HG03521 (cell line): ENCODE measurements at regions not wholly inside any gene's neighbourhood (a gene's known extent, or its start where the extent isn't known, plus 50 kb on each side); places are given as distances from the start of the nearest gene placed in this dataset.
"Not testable (repeated sequence)": the region's sequence is repeated elsewhere in the genome, so short reads cannot be mapped to it uniquely, and the experiment has no call there.

Source experiments
- ATAC-seq: cut with Tn5 transposase; IDR thresholded peaks from one replicate; pipeline ENCODE4 v1.9.1; 2021; ENCODE audit warnings: mild to moderate bottlenecking, moderate library complexity; ENCODE audit not compliant: unreplicated experiment

DNA sequence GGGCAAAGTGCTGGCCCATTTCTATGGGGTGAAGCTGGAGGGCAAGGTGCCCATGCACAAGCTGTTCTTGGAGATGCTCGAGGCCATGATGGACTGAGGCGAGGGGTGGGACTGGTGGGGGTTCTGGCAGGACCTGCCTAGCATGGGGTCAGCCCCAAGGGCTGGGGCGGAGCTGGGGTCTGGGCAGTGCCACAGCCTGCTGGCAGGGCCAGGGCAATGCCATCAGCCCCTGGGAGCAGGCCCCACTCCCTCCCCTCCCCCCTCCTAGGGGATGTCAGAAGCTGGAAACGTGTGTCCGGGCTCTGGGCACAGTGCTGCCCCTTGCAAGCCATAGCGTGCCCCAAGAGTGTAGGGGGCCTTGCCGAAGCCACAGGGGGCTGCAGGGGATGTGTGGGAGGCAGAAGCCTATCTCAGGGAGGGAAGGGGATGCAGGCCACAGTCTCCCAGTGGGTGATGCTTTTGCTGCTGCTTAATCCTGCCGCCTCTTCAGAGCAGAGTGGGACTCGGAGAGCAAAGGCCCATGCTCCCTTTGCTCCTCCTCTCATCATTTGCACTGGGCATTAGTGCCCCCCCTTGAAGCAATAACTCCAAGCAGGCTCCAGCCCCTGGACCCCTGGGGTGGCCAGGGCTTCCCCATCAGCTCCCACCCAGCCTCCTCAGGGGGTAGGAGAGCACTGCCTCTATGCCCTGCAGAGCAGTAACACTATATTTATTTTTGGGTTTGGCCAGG, 85.2 kb downstream of the MRPL57 start:
- ATAC-seq, result not testable (repeated sequence)

DNA sequence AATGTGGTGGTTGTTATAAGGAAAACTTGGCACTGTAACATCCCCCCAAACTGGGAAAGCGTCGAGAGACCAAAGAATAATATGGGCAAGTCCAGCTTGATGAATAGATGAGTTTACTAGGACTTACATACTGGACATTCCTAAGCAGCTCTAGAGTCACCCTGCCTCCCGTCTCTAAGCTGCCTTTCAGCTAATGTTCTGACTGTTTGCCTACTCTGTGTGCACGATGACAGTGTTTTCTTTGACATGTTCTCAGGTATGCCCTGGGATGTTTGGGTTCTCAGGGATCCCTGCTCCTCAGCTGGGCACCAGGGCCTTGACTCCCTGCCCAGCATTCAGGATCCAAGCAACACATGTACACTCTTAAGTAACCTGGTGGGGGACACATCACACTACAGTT, 87.5 kb downstream of the MRPL57 start:
- ATAC-seq, result not testable (repeated sequence)

DNA sequence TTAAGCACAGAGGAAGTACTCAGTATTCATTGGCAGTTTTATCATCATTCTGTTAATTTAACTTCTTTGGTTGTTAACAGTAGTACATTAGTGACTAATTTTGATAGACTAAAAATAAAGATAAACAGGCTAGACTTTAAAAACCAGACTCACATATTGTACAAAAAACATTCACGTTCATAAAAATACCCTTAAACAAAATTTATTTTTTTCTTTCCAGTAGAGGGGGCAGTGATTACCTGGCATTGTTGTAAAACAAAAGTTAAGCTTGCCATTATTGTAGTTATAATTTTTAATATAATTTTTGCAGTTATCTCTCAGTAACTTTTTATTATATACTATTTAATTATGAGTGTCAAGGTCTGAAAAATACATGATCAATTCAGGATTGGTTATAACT, 92.0 kb downstream of the MRPL57 start:
- not testable (repeated sequence) for ATAC-seq

DNA sequence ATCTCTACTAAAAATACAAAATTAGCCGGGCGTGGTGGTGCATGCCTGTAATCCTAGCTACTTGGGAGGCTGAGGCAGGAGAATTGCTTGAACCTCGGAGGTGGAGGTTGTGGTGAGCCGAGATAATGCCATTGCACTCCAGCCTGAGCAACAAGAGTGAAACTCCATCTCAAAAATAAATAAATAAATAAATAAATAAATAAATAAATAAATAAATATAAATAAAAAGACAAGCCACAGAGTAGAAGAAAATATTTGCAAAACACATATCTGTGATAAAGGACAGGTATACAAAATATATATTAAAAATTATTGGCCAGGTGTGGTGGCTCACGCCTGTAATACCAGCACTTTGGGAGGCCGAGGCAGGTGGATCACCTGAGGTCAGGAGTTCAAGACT, 96.0 kb downstream of the MRPL57 start:
- not testable (repeated sequence) for ATAC-seq

DNA sequence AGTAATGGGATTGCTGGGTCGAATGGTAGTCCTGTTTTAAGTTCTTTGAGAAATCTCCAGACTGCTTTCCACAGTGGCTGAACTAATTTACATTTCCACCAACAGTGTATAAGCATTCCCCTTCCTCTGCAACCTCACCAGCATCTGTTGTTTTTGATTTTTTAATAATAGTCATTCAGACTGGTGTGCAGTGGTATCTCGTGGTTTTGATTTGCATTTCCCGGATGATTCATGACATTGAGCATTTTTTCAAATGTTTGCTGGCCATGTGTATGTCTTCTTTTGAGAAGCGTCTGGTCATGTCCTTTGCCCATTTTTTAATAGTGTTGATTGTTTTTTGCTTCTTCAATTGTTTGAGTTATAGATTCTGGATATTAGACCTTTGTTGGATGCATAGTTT, 98.0 kb downstream of the MRPL57 start:
- not testable (repeated sequence) for ATAC-seq

DNA sequence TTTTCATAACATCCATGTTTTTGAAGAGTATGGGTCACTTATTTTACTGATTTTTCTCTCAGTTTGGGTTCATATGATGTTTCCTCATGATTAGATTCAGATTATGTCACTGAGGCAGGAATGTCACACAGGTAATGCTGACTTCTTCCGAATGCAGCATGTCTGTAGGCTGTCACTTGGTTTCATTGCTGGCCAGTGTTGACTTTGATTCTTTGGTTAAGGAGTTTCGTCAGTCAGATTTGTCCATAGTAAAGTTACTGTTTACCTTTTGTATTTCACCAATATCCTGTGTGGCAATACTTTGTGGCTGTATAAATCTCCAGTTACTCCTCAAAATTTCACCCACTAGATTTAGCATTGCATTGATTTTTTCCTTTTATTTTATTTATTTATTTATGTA, 105.6 kb downstream of the MRPL57 start:
- no peak for ATAC-seq

DNA sequence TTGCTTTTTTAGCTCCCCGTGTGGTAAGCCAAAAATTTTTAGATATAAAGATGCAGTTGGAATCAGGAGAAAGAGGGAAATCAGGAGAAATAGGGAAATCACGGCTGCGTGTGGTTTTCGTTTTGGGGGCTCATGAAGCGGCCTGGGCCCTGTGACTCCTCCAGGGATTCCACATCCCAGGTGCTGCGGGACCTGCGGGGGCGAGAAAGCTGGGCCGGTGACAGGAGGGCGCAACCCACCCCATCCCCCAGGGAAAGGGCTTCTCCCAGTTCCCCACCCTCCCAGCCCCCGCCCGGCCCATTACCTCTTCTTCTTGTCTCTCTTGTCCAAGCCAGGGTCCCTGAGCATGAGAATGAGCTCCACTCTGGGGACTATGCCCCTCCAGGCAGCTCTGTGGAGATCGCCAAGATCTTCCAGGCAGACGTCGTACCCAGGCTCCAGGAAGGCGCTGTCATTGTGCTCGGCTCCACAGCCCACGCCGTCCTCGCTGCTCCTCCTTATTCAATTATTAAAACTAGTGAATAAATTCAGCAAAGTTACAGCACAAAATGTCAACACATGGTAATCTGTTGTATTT, 111.0 kb downstream of the MRPL57 start:
- ATAC-seq, result no peak

DNA sequence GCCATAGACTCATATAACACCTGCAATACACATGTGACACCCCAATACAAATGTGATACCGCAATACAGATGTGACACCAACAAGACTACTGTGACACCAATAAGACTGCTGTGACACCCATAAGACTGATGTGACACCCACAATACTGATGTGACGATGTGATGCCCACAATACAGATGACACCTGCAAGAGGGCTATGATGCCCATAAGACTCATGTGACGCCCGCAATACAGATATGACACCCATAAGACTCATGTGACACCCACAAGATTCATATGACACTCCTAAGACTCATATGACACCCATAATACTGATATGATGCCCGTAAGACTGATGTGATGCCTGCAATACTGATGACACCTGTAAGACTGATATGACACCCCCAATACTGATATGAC, 113.0 kb downstream of the MRPL57 start:
- ATAC-seq, result no peak

DNA sequence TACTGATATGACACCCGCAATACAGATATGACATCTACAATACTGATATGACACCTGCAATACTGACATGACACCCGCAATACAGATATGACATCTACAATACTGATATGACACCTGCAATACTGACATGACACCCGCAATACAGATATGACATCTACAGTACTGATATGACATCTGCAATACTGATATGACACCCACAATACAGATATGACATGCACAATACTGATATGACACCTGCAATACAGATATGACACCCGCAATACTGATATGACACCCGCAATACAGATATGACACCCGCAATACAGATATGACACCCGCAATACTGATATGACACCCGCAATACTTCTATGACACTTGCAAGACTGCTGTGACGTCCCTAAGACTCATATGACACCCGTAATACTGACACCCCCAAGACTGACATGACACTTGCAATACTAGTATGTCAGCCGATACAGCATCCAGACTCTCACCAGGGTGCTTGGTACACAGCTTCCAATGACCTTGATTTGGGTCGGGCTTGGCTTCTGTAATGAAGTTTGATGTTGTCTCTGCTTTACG, 114.1 kb downstream of the MRPL57 start:
- not testable (repeated sequence) for ATAC-seq

DNA sequence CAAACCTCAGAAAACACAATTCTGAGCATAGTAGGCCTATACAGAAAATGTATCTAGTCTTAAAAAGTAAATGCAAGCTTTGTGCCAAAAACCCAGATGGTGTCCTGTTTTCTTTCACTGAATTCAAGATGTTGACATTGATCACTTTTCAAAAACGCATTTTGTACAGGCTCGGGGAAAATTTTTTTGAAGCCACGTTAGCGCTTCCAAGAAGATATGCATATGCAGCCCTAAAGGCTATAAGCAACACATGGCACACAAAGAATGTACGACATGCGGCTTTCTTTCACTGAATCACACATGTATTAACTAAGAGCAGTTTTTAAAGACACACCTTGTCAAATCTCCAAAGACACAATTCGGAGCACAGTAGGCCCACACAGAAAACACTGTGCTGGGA, 115.4 kb downstream of the MRPL57 start:
- ATAC-seq, result no peak

DNA sequence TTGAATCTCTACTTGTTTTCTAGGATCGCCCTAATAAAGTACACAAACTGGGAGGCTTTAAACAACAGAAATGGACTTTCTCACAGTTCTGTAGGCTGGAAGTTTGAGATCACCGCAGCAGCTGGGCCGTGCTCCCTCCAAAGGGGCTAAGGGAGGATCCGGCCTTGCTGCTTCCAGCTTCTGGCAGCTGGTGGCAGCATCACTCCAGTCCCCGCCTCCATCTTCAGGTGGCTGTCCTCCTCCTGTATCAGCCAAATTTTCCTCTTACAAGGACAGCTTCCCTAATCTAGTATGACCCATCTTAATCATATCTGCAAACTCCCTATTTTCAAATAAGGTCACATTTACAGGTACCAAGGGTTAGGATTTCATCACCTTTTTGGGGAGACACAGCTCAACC, 120.5 kb downstream of the MRPL57 start:
- ATAC-seq, result not testable (repeated sequence)

DNA sequence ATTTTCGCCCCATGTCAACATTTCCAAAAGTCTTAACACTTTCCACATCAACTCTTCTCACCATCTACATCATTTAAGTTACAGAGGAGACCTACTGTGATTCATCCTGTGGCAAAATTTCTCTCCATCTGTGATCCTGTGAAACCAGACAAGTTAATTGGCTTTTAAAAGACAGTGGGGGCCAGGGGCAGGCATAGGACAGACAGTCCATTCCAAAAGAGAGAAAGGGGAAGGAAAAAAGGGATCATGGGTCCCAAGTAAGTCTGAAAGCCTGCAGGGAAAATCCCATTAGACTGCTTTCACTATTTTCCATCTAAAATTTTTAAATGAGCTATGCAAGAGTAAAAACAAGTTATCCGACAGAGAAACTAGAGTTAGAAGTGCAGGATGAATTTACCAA, 121.0 kb downstream of the MRPL57 start:
- ATAC-seq, result no peak

DNA sequence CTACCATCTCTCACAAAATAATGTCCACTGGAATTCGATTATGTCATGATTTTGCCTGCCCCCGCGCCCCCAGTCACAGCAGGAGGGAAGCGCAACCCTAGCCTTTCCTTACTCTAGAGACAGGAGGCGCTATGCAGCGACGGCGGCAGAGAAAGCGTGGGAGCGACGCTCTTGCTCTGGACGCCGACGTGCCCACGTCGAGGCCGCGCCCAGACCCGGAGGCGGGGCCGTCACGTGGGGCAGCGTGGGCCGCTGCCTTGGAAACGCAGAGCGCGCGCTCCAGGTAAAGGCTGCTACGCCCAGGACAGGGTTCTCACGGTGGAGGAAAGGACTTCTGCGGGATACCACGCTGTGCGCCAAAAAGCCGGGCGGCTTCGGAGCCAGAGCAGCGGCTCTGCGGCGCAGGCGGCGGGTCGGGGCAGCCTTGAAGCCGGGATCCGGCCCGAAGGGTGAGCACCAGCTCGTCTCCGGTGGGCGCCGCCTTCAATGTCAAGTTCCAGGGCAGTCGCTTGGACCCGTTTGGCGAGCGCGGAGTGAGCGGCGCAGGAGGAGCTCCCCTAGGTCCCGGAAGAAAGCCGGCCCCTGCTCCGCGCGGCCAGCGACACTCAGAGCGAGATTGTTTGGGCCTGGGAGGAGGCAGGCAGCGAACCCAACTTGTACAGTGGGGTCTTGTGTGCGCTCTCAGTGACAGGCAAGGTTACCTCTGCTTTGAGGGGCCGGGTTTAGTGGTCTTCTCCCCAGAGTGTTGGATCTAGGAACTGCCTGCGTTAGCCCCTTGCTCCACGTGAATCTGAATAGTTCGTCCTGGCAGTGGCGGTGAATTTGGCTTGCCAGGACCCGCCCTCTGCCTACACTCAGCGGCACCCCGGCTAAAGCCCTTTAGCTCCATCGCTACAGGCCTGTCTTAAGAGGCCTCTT, 121.7 kb downstream of the MRPL57 start:
- ATAC-seq, result peak; percentile 97

DNA sequence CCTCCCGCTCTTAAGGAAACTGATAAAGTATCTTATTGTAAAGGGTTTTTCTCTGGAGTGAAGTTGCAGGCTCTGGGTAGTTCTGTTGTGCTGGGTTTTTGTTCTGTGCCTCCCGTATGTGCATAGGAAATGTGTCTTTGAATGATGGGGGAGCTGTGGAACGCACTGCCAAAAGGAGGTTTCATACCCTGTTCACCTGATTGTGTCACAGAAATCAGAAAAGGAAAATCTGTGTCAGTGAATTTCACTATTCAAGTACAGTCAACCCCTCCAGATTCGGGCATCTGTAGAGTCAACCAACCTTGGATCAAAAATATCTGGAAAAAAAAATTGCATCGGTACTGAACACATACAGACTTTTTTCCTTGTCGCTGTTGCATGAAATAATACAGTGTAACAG, 127.8 kb downstream of the MRPL57 start:
- ATAC-seq, result no peak

DNA sequence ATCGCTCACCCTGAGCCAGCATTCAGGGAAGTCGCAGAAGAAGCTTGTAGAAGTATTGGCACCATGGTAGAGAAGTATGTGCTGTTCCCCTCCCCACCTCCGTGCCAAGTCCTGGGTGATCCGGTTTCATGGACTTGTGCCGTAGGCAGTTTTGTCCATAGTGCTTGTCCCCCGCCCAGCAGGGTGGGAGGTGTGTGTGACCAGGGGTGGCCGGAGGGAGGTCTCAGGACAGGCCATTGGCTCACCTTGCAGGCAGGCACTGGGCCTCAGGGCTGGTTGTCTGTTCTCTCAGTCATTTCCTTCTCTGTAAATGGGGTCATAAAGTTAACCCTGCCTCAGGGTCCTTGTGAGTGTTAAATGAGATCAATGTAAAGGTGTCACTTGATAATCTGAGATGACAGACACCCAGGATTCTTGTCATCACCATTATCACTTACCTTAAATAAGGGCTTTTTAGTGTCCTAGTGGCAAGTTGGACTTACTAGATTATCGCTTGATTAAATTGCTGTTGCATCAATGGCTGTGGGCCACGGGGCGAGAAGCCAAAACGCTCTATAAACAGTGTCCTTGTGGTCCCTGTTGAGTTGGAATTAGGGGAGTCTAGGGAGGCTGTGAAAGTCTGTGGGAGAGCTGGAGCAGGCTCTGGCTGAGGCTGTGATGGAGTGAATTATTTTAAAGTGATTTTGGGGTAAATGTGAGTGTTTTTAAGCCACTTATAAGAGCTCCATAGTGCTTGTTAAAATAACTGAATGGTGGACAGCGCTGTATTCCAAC, 130.0 kb downstream of the MRPL57 start:
- not testable (repeated sequence) for ATAC-seq

DNA sequence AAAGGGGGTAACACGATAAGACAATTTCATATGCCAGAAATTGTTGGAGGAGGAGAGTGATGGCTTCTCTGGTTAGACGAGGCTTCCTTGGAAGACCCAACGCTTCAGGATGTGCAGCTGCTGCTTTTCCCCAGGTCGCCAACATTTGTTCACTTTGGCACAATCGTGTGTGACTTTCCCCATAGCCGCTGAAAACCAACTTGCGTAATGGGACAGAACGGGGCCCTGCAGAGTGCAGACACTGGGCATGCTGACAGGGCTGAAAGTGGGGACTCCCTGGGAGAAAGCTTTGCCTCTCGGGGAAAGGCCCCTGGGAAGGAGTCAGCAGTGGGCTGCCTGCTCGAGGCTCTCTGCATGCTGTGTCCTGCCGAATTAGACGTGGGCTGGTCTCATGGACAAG, 130.7 kb downstream of the MRPL57 start:
- not testable (repeated sequence) for ATAC-seq

DNA sequence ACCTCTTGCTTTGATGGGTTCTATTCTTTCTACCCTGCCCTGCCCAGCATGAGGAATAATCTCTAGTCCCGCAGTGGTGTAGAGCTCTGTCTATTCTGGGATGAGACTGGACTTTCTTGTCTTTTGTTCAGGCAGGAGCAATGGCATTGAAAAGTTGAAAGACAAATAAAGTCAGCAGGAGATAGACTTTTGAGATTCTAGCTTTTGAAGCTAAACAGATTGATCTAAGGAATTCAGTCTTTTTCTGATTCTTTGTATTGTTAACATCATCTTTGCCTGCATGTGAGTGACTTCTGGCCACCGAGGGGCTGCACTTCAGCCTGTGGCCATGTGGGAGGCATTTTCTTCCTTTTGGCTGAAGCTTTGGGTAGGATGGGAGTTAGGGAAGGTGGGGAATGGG, 132.4 kb downstream of the MRPL57 start:
- no peak for ATAC-seq

DNA sequence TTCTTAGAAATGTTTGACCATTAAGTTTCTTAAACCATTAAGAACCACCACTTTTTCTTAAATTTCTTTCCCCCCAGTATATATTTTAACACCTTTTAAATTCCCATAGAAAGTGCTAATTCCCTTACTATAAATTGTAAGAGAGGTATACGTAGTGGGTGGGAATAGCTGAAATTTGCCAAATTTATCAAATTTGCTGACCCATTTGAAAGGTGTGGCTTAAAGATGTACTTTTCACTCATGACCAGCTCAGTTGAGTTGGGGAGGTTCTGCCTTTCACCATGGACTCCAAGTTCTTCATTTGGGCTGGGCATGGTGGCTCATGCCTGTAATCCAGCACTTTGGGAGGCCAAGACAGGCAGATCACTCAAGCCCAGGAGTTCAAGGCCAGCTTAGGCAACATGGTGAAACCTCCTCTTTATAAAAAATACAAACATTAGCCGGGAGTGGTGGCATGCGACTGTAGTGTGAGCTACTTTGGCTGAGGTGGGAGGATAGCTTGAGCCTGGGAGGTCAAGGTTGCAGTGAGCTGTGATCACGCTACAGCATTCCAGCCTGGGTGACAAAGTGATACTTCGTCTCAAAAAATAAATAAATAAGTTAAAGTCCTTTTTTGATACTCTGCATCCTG, 133.2 kb downstream of the MRPL57 start:
- ATAC-seq, result no peak

DNA sequence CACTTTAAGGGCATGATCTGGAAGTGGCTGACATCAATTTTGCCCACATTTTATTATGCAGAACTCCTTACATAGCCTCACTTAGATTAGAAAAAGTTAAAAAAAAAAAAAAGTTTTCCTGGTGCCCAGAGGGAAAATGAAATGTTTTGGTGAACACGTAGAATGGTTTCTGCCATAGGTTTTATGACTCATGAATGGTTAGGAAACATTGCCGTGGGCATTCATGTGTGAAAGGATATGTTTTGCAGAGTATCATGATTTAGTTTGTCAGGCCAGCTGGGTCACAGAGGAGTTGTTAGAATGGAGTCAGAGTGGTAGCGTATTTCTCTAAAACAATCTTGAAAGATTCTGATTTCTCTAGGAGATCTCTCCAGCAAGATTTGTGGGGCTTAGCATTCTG, 133.8 kb downstream of the MRPL57 start:
- ATAC-seq, result no peak

DNA sequence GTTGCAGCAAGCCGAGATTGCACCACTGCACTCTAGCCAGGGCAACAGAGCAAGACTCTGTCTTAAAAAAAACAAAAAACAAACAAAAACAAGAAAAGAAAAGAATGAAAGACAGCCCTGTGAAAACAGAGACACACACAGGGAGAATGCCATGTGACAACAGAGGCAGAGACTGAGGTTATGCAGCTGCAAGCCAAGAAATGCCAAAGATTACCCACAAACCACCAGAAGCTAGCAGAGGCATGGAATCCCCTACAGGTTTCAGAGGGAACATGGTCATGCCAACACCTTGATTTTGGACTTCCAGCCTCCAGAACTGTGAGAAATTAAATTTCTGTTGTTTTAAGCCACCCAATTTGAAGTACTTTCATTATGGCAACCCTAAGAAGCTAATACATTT, 138.5 kb downstream of the MRPL57 start:
- ATAC-seq, result not testable (repeated sequence)
